ENCODE measurements at regions not wholly inside any gene's neighbourhood (a gene's known extent, or its start where the extent isn't known, plus 50 kb on each side); places are given as distances from the start of the nearest gene placed in this dataset.

DNA sequence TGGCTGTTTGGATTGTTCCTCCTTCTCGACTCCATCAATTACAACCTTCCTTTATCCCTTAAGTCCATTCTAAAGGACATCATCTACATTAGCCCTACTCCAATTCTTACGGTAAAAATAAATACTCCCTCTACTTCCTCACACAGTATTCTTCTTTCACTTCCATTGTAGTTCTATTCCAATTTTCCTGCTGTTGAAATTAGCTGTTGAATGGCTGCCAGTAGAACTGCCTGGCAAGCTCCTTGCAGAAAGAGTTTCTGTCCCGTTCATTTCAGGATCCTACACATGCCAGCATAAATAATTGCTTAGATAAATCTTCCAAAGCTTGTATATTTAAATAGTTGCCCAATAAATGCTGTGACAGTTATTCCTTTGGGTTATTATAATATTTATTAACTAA, 459.3 kb upstream of the TRIB2 start:
- TF ChIP-seq, protein P1, sequence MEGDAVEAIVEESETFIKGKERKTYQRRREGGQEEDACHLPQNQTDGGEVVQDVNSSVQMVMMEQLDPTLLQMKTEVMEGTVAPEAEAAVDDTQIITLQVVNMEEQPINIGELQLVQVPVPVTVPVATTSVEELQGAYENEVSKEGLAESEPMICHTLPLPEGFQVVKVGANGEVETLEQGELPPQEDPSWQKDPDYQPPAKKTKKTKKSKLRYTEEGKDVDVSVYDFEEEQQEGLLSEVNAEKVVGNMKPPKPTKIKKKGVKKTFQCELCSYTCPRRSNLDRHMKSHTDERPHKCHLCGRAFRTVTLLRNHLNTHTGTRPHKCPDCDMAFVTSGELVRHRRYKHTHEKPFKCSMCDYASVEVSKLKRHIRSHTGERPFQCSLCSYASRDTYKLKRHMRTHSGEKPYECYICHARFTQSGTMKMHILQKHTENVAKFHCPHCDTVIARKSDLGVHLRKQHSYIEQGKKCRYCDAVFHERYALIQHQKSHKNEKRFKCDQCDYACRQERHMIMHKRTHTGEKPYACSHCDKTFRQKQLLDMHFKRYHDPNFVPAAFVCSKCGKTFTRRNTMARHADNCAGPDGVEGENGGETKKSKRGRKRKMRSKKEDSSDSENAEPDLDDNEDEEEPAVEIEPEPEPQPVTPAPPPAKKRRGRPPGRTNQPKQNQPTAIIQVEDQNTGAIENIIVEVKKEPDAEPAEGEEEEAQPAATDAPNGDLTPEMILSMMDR (IDR thresholded peaks at IDR 0.05), result no peak
- TF ChIP-seq EZH2 (IDR thresholded peaks at IDR 0.05; ENCODE audit: borderline replicate concordance, insufficient read depth, low read depth, low read length, poor library complexity, severe bottlenecking), result no peak

Data from B cell (primary cell).